Keratinocyte (primary cell): ENCODE measurements at regions not wholly inside any gene's neighbourhood (a gene's known extent, or its start where the extent isn't known, plus 50 kb on each side); places are given as distances from the start of the nearest gene placed in this dataset.

ENCODE experiments used
- EZH2 ChIP-seq: IDR thresholded peaks from one replicate; pipeline ENCODE4 v1.6.1; 2012; ENCODE audit warnings: inconsistent platforms, mild to moderate bottlenecking, low read length, moderate library complexity
- TF ChIP-seq, protein P1 (sequence below), 3 experiments: IDR thresholded peaks in 1 of 3; conservative IDR thresholded peaks in 1 of 3; optimal IDR thresholded peaks in 1 of 3; 2 replicates in 2 of 3; 3 replicates in 1 of 3; pipeline versions ENCODE3 to v1.5.1; 2011; ENCODE audit warnings: low read length in 3 of 3, mild to moderate bottlenecking in 3 of 3, moderate library complexity in 2 of 3, control low read depth in 1 of 3, inconsistent platforms in 1 of 3; ENCODE audit not compliant: insufficient read depth in 2 of 3; ENCODE audit errors: extremely low read depth in 1 of 3

GRCh38 chr6:9461188-9461587, 953.7 kb downstream of the TFAP2A start:
- TF ChIP-seq, protein P1, sequence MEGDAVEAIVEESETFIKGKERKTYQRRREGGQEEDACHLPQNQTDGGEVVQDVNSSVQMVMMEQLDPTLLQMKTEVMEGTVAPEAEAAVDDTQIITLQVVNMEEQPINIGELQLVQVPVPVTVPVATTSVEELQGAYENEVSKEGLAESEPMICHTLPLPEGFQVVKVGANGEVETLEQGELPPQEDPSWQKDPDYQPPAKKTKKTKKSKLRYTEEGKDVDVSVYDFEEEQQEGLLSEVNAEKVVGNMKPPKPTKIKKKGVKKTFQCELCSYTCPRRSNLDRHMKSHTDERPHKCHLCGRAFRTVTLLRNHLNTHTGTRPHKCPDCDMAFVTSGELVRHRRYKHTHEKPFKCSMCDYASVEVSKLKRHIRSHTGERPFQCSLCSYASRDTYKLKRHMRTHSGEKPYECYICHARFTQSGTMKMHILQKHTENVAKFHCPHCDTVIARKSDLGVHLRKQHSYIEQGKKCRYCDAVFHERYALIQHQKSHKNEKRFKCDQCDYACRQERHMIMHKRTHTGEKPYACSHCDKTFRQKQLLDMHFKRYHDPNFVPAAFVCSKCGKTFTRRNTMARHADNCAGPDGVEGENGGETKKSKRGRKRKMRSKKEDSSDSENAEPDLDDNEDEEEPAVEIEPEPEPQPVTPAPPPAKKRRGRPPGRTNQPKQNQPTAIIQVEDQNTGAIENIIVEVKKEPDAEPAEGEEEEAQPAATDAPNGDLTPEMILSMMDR (optimal IDR thresholded peaks at IDR 0.05 in 1 of 3, IDR thresholded peaks at IDR 0.05 in 1 of 3, conservative IDR thresholded peaks at IDR 0.05 in 1 of 3; ENCODE audit: extremely low read depth in 1 of 3, insufficient read depth in 2 of 3, low read length in 3 of 3): no peak
- no peak for TF ChIP-seq EZH2
